ENCODE measurements at regions not wholly inside any gene's neighbourhood (a gene's known extent, or its start where the extent isn't known, plus 50 kb on each side); places are given as distances from the start of the nearest gene placed in this dataset.

DNA sequence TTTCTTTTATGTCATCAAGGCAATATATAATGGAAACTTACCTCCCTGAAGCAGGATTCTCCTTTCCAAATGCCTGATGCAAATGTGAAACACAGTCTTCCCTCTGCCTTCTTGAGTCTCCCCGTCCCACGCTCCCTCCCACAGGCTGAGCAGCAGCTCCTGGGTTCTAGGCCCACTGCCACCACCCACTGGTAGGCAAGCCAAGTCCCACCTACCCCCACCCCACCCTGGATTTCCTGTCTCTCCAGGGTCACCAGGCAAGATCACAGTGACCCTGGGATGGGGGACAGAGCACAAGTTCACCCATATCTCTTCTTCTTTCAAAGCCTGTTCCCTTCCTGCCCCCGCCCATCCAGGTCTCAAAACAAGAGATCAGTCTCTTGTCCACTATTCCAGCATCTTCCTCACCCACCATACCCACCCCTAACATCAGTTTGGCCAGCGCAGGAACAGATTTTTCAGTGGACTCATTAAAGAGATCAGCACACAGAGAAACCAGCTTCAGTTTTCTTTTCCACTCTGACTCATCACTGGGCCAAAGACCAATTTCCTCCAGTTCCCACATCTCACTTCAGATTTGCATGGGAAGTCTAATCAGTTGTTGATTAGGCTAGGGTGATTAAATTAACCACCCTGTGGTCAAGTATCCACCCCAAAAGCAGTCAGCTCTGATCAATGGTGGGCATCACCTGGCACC lies 151.5 kb downstream of the ACTL7B start:
- no peaks in the 10 kb centered on the region for H3F3A ChIP-seq (ENCODE audit: low read length, unreplicated experiment)
- no peak overlapping the region for H3K4me2 ChIP-seq (ENCODE audit: low read length)
- no peaks in the 10 kb centered on the region for H3K9me3 ChIP-seq (ENCODE audit: low read length)
- no peak overlapping the region for H3K4me3 ChIP-seq (ENCODE audit: low read length)
- DNase-seq (peak; percentile 40), ATAC-seq (no peak)
- H3K4me1 ChIP-seq (ENCODE audit: insufficient read depth, low read length) = peaks cover 7% of the 10 kb centered on the region; the same call in 1 of the 2 replicates
- CTCF ChIA-PET = interaction anchor here (0.5 kb wide), 1 partner anchor 870 kb away, joined by 3 read pairs; no protein-coding TSS in a partner anchor
- no peak overlapping the region for H2AFZ ChIP-seq (ENCODE audit: low read length)
- no peaks in the 10 kb centered on the region for H3K79me2 ChIP-seq (ENCODE audit: low read length)
- no peaks in the 10 kb centered on the region for H3K36me3 ChIP-seq (ENCODE audit: low read depth, low read length)
- POLR2A ChIA-PET (ENCODE audit: unreplicated experiment) = no interaction called here
- no peaks in the 10 kb centered on the region for H3K27me3 ChIP-seq (ENCODE audit: low read length)
- H3K9ac ChIP-seq (ENCODE audit: low read length) = no peak overlapping the region
- intact Hi-C loops (cut with micrococcal nuclease) = no loop called here
- TF ChIP-seq, protein P1, sequence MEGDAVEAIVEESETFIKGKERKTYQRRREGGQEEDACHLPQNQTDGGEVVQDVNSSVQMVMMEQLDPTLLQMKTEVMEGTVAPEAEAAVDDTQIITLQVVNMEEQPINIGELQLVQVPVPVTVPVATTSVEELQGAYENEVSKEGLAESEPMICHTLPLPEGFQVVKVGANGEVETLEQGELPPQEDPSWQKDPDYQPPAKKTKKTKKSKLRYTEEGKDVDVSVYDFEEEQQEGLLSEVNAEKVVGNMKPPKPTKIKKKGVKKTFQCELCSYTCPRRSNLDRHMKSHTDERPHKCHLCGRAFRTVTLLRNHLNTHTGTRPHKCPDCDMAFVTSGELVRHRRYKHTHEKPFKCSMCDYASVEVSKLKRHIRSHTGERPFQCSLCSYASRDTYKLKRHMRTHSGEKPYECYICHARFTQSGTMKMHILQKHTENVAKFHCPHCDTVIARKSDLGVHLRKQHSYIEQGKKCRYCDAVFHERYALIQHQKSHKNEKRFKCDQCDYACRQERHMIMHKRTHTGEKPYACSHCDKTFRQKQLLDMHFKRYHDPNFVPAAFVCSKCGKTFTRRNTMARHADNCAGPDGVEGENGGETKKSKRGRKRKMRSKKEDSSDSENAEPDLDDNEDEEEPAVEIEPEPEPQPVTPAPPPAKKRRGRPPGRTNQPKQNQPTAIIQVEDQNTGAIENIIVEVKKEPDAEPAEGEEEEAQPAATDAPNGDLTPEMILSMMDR (conservative IDR thresholded peaks at IDR 0.05; ENCODE audit: low read depth, low read length) = no peak
- no peak for TF ChIP-seq EZH2phosphoT487 (IDR thresholded peaks at IDR 0.05; ENCODE audit: borderline replicate concordance, low read length)
- no peak for TF ChIP-seq EZH2 (IDR thresholded peaks at IDR 0.05; ENCODE audit: low read length, unreplicated experiment)
- no peaks in the 10 kb centered on the region for H4K20me1 ChIP-seq (ENCODE audit: low read length)
- no peak overlapping the region for H3K27ac ChIP-seq (ENCODE audit: low read length)
- BruUV-seq (replicated peaks) = no TSS peak
- no peaks in the 10 kb centered on the region for H3K9me2 ChIP-seq (replicated peaks; ENCODE audit: low read length)

DNA sequence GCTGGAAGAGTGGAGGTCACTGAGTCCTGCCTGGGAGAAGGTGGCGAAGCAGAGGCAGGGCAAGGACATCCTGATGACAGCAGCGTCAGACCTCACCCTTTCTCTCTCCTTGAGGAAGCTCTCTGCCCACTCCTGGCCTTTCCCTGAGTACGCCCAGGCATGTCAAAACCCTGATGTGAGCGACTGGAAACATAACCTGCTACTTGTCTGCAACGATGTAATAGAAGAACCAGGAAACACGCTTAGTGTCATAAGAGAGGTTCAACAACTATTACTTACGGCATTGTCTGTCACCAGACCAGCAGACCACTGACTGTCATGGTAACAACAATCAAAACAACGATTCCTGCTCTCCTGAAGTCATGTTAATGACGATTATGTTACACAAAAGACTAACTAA lies 152.4 kb downstream of the ACTL7B start:
- Histone ChIP-seq H3K27ac (ENCODE audit: low read length) (no peak overlapping the region), H3K9me3 (ENCODE audit: low read length) (no peaks in the 10 kb centered on the region), H3K79me2 (ENCODE audit: low read length) (no peaks in the 10 kb centered on the region), H3K36me3 (ENCODE audit: low read depth, low read length) (no peaks in the 10 kb centered on the region), H3K4me1 (ENCODE audit: insufficient read depth, low read length) (peaks cover 7% of the 10 kb centered on the region; the same call in 1 of the 2 replicates), H3K9ac (ENCODE audit: low read length) (no peak overlapping the region), H2AFZ (ENCODE audit: low read length) (no peak overlapping the region), H4K20me1 (ENCODE audit: low read length) (no peaks in the 10 kb centered on the region), H3K27me3 (ENCODE audit: low read length) (no peaks in the 10 kb centered on the region), H3K4me3 (ENCODE audit: low read length) (no peak overlapping the region), H3K9me2 (replicated peaks; ENCODE audit: low read length) (no peaks in the 10 kb centered on the region), H3F3A (ENCODE audit: low read length, unreplicated experiment) (no peaks in the 10 kb centered on the region), H3K4me2 (ENCODE audit: low read length) (no peak overlapping the region)
- intact Hi-C loops (cut with micrococcal nuclease) = no loop called here
- CTCF ChIA-PET = no interaction called here
- no TSS peak for BruUV-seq (replicated peaks)
- TF ChIP-seq EZH2phosphoT487 (IDR thresholded peaks at IDR 0.05; ENCODE audit: borderline replicate concordance, low read length) (no peak), EZH2 (IDR thresholded peaks at IDR 0.05; ENCODE audit: low read length, unreplicated experiment) (no peak)
- TF ChIP-seq, protein P1 (conservative IDR thresholded peaks at IDR 0.05; ENCODE audit: low read depth, low read length) = no peak
- POLR2A ChIA-PET (ENCODE audit: unreplicated experiment) = no interaction called here
- ATAC-seq = no peak
- no peak for DNase-seq

DNA sequence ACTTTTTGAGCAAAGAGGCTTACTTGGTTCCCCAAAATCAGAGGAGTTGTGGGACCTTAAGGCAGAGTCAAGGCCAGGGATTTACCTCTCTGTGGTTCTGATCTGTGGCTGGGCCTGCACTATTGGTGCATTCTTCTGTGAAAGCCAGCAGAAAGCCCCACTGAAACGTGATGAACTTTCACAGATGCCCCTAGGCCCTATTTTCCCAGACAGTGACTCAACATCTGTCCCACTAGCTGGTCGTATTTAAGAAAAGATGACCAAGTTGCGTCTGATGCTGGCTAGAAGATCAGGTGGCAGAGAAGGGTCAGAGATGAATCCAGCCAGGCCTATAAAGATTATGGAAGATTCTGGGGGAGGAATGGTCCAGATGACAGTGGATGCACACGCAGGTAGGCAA lies 153.1 kb downstream of the ACTL7B start:
- POLR2A ChIA-PET (ENCODE audit: unreplicated experiment) = no interaction called here

More for the DNA sequence above, 153.1 kb downstream of the ACTL7B start:
- Histone ChIP-seq H2AFZ (ENCODE audit: low read length) (no peak overlapping the region), H3K9ac (ENCODE audit: low read length) (no peak overlapping the region), H3K9me3 (ENCODE audit: low read length) (no peaks in the 10 kb centered on the region), H4K20me1 (ENCODE audit: low read length) (no peaks in the 10 kb centered on the region), H3K36me3 (ENCODE audit: low read depth, low read length) (no peaks in the 10 kb centered on the region), H3K4me1 (ENCODE audit: insufficient read depth, low read length) (peaks cover 7% of the 10 kb centered on the region; the same call in 1 of the 2 replicates), H3K27ac (ENCODE audit: low read length) (no peak overlapping the region), H3K4me3 (ENCODE audit: low read length) (no peak overlapping the region), H3K9me2 (replicated peaks; ENCODE audit: low read length) (no peaks in the 10 kb centered on the region), H3F3A (ENCODE audit: low read length, unreplicated experiment) (no peaks in the 10 kb centered on the region), H3K4me2 (ENCODE audit: low read length) (no peak overlapping the region), H3K79me2 (ENCODE audit: low read length) (no peaks in the 10 kb centered on the region), H3K27me3 (ENCODE audit: low read length) (no peaks in the 10 kb centered on the region)
- BruUV-seq (replicated peaks) = no TSS peak
- intact Hi-C loops (cut with micrococcal nuclease) = no loop called here
- no peak for ATAC-seq
- CTCF ChIA-PET = no interaction called here
- no peak for TF ChIP-seq EZH2 (IDR thresholded peaks at IDR 0.05; ENCODE audit: low read length, unreplicated experiment)
- TF ChIP-seq, protein P1 (conservative IDR thresholded peaks at IDR 0.05; ENCODE audit: low read depth, low read length) = no peak
- TF ChIP-seq EZH2phosphoT487 (IDR thresholded peaks at IDR 0.05; ENCODE audit: borderline replicate concordance, low read length) = no peak
- no peak for DNase-seq
